ENCODE measurements at regions not wholly inside any gene's neighbourhood (a gene's known extent, or its start where the extent isn't known, plus 50 kb on each side); places are given as distances from the start of the nearest gene placed in this dataset.

DNA sequence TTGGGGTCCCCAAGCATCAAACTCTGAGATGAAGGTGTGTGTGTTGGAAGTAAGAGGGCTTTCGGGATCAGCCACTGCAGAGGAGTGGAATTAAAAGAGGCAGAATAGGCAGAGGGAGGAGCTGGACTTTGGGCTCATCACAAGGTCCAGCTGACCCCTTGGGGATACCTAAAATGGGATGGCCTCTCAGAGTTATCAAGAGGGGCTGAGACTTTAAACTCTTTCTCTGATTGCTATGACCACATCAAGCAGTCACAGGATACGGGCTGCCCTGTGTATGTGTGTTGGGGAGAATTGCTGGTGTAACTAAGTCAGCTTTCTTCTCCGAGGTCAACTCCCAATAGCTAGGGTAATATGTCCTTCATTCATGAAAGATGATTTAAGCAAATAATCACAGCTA lies 127.7 kb upstream of the SLC14A2 start:
- DNase-seq (ENCODE audit: low read depth, low spot score) = no peak

- no peak for DNase-seq (ENCODE audit: low read depth, low spot score)
These were observed 126.6 kb upstream of the SLC14A2 start for GRCh38 chr18:45488645-45489044.

DNA sequence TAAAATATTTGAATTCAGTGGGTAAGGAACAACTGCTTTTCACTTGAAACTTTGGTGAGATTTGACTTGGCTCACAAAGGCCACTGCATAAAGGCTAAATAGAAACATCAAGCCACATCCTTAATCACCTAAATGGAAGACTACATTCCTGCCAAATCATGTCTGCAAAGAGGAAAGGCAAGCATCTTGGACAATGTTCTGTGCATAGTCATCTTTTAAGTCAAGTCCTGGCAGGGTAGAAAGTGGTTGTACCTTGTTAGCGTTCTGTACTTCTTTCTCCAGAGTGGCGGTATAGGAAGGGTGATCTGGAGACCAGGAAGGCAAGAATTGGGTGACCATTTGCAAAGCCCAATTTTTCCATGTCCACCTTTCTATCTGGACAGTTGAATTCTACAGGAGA lies 121.4 kb upstream of the SLC14A2 start:
- no peak for DNase-seq (ENCODE audit: low read depth, low spot score)

GRCh38 chr18:45494811-45495210 lies 120.5 kb upstream of the SLC14A2 start:
- no peak for DNase-seq (ENCODE audit: low read depth, low spot score)

GRCh38 chr18:45496741-45497140 lies 118.5 kb upstream of the SLC14A2 start:
- no peak for DNase-seq (ENCODE audit: low read depth, low spot score)

DNA sequence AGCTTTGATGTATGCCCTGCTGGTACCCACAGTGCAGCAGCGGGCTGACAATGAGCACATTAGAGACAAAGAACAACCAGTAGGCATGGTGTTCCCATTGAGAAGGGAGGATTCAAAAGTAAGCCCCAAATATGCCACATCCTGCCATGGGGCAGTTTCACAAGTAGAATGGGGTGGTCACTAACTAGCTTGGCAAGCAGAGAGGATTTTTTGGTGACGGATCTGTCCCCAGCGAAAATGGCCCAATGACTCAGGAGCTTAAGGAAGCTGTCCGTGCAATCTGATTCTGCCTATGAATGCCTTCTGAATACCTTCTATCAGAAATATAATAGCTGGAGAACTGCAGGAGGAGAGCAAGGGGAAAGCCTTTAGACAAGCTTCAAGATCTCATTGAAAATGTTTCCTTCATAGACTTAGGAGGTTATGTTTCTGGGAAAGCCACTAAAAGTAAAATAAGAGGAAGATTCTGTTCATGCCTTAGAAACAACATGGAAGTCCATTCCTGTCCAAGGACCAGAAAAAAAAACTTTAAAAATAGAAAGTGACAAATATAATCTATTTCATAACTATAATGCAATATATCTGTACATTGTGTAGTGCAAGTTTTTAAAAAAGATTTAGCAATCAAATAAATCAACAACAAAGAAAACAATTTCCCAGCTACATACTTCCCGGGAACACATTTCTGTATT lies 117.5 kb upstream of the SLC14A2 start:
- no peak for DNase-seq (ENCODE audit: low read depth, low spot score)

DNA sequence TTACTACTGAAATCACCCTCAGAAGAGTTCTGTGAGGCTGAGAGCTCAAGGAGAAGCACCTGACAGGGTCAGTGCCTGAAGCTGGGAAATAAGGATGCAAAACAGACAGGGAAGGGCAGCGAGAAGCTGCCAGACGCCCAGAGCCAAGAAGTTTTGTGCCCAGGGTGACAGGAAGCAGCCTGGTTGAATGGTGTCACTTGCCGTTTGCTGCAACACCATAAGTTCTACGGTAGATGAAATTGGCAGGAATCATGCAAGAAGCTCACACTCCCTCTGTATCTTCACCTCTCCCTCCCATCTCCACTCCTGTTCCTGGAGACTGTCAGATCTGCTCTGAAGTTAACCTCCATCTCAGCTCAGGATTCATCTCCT lies 117.0 kb upstream of the SLC14A2 start:
- no peak for DNase-seq (ENCODE audit: low read depth, low spot score)

GRCh38 chr18:45503990-45504389 lies 111.3 kb upstream of the SLC14A2 start:
- DNase-seq (ENCODE audit: low read depth, low spot score) = no peak

GRCh38 chr18:45505497-45506206 lies 109.6 kb upstream of the SLC14A2 start:
- no peak for DNase-seq (ENCODE audit: low read depth, low spot score)

DNA sequence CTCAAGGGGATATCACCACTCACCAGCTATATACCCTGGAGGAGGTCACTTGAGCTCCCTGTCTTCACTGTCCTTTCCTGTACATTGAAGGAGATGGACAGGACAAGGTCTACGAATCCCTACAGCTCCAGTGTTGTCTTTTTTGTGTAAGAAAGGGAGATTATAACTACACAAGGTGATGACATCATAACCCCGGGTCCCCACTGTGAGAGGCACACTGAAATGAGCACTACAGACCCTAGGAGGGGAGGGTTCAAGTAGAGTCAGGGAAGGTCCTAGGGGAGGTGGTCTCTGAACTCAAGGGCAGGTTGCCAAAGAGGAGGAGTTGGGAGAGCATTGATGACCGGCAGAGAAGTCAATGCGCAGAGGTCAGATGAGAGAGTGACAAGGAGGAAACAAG lies 108.3 kb upstream of the SLC14A2 start:
- DNase-seq (ENCODE audit: low read depth, low spot score) = no peak

DNA sequence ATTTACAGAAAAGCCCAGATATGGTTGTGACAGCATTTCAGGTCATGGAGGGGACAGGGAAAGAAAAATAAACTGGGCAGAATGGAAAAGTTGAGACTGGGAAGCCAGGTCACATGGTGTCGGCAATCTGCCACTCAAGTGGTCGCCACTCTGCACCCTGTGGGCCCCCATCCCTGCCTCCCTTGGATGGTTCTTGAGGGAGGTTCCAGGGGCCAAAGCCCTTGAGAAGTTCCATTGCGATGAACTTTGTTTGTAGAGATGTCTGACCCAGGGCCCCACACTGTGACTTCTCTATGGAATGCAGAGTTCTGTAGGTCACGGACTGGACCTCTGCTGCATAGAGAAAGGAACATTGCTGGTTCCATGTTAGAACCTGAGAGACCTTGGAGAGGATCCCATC lies 105.7 kb upstream of the SLC14A2 start:
- no peak for DNase-seq (ENCODE audit: low read depth, low spot score)

DNA sequence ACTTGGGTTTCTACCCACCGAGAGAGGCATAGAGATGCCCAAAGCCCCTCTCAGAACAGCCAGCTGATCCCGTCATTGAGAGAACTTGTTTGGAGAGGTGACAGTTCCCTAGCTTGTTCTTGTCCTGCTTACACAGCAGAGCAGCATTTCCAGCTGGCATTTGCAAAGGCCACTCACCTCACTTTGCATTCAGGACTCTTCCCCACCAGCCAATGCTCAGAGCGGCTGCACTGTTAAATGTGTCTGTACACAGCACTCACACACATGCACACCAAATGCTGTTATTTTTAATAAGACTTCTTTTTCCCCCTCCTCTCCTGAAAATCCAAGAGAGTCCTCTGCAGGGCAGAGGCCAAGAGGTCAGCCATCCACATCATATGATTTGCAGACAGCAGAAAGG lies 104.6 kb upstream of the SLC14A2 start:
- no peak for DNase-seq (ENCODE audit: low read depth, low spot score)

DNA sequence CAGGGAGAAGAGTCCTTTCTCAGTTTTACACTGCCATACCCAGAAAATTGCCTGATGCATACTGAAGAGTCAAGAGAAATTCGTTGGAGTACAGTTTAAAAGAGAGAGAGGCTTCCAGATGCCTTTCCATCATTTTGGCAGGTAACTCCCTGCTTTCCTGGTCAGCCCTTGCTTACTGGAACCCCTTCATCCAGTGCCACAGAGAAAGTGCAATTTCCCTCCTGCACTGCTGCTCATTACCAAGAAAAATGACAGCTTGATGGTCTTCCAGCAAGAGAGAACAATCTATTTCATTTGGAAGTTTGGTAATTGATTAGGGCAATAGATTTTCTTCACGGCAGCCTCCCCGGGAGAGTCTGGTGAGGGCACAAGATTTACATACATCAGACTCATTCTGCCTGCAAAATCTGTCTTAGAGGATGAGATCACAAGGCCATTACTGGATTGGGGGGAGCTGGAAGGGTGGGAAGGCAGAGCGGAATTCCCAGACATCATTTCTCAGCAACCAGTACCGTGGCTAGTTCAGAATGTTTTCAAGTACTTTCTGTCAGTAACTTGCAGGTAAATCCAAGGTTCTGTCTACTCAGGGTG lies 102.8 kb upstream of the SLC14A2 start:
- no peak for DNase-seq (ENCODE audit: low read depth, low spot score)

DNA sequence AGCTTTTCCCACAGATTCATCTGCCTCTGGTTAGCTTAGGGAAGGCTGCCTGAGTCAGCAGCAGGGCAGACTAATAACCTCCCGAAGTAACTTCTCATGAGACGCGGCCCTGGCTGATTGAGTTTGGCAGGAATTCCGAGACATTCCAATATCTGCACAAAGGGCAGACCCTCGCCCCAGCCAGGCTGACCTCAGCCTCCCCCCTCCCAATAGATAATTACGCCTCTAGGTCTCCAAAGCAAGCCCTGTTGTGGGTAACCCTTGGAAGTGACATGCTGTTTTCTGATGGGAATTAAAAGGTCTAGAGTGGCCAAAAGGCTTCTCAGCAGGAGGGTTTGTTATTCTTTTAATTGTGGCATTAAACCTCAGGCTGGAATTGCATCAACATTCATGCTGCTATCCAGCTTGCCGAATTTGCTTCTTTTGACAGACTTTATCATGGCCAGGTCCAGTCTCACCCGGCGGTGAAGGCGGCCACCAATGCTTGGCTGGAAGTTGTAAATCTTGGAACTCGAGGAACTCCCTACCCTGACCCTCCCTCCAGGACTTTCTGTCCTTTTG lies 98.0 kb upstream of the SLC14A2 start:
- no peak for DNase-seq (ENCODE audit: low read depth, low spot score)

- no peak for DNase-seq (ENCODE audit: low read depth, low spot score)
These were observed 96.7 kb upstream of the SLC14A2 start for GRCh38 chr18:45518311-45519155.

- DNase-seq (ENCODE audit: low read depth, low spot score) = no peak
These were observed 95.6 kb upstream of the SLC14A2 start for GRCh38 chr18:45519411-45520280.

DNA sequence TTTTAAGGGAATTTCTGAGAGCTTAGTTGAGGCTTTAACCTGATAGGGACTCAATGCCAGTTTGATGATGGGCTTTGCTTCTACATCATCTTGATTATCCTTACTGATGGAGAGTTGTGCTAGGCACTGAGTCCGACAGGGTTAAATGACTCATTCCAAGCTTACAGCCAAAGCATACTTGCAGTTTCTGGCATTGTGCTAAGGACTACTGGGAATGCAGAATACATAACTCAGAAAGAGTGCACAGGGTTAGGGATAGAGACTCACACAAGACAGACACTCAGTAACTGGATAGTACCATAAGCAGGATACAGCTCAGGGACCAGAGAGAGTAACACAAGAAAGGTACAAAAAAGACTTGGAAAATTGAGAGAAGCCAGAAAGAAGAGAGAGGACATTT lies 94.1 kb upstream of the SLC14A2 start:
- DNase-seq (ENCODE audit: low read depth, low spot score) = no peak

DNA sequence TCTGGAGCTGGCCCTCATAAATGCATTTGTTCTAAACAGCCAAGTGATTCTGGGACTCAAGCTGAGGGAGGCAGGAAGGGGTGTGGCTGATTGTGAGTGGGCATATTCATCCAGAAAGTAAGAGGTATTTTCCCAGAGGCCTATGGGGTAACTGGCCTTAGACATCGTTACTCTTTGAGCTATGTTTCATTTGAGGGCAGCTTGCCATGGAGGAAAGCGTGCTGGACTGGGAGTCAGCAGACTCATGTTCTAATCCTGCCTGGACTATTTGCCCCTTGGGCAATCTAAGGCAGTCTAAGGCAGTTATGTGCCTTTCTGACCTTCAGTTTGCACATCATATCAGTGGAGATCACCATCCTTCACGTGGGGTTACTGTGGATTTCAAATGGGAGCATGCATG lies 93.5 kb upstream of the SLC14A2 start:
- DNase-seq (ENCODE audit: low read depth, low spot score) = no peak

GRCh38 chr18:45522371-45522770 lies 92.9 kb upstream of the SLC14A2 start:
- DNase-seq (ENCODE audit: low read depth, low spot score) = no peak

DNA sequence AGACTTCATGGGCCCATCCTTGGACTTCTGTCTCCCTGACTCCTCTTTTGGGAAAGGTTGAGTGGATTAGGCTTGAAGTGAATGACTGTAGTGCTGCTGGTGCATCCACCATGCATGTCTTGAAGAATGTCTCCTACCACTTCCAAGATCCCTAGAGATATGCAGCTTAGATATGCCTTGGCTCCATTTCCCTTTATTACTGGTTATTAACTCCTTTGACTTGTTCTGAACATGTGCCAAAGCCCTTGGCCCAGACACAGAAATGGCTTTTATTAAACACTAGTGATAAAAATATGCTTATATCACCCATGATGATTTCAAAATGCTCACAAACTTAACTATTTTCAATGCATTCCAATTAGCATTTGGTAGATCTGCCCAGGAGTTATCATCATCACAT lies 90.0 kb upstream of the SLC14A2 start:
- DNase-seq (ENCODE audit: low read depth, low spot score) = no peak

Data from activated naive CD8-positive, alpha-beta T cell treated with anti-CD3 and anti-CD28 coated beads, Interleukin-2, amount 50 U/mL, for 16 hours (primary cell).